Neuronal stem cell (in vitro differentiated cells): ENCODE measurements at regions not wholly inside any gene's neighbourhood (a gene's known extent, or its start where the extent isn't known, plus 50 kb on each side); places are given as distances from the start of the nearest gene placed in this dataset.

Source experiments
- DNase-seq: peaks from one replicate; pipeline ENCODE4 v3.0.0-alpha.2; 2013; ENCODE audit warnings: low spot score
- H2AFZ ChIP-seq: one replicate; pipeline ENCODE4 v1.6.1; 2013; ENCODE audit warnings: mild to moderate bottlenecking, low read length, inconsistent platforms
- H2AK5ac ChIP-seq: 2 replicates; pipeline ENCODE4 v1.6.1; 2013; ENCODE audit warnings: low read depth, mild to moderate bottlenecking, inconsistent platforms, low read length, moderate library complexity, mixed read lengths
- H2BK120ac ChIP-seq: 2 replicates; pipeline ENCODE4 v1.6.1; 2013; ENCODE audit warnings: low read depth, mild to moderate bottlenecking, inconsistent platforms, low read length, moderate library complexity, mixed read lengths
- H2BK12ac ChIP-seq: one replicate; pipeline ENCODE4 v1.6.1; 2013; ENCODE audit warnings: low read length, inconsistent platforms
- H2BK15ac ChIP-seq: 2 replicates; pipeline ENCODE4 v1.6.1; 2013; ENCODE audit warnings: mild to moderate bottlenecking, low read length, inconsistent platforms, mixed read lengths
- H2BK5ac ChIP-seq: one replicate; pipeline ENCODE4 v1.6.1; 2013; ENCODE audit warnings: inconsistent platforms, mild to moderate bottlenecking, low read length, moderate library complexity
- H3K14ac ChIP-seq: one replicate; pipeline ENCODE4 v1.6.1; 2013; ENCODE audit warnings: low read length, inconsistent platforms
- H3K18ac ChIP-seq: 2 replicates; pipeline ENCODE4 v1.6.1; 2013; ENCODE audit warnings: low read length, inconsistent platforms
- H3K23ac ChIP-seq: 2 replicates; pipeline ENCODE4 v1.6.1; 2013; ENCODE audit warnings: low read depth, mild to moderate bottlenecking, mixed read lengths, low read length, inconsistent platforms; ENCODE audit not compliant: poor library complexity
- H3K27ac ChIP-seq: replicated peaks from 3 replicates; pipeline ENCODE4 v1.5.1; 2013; ENCODE audit warnings: low read length, inconsistent platforms
- H3K27me3 ChIP-seq, 3 experiments: 2 replicates each; pipeline ENCODE4 v1.6.1; 2013; ENCODE audit warnings: low read length in 3 of 3, mild to moderate bottlenecking in 2 of 3, inconsistent platforms in 1 of 3, low read depth in 1 of 3, mixed read lengths in 1 of 3, moderate library complexity in 1 of 3; ENCODE audit not compliant: control insufficient read depth in 3 of 3, insufficient read depth in 3 of 3
- H3K36me3 ChIP-seq, 2 donors: replicated peaks in 1 of 2; 2 replicates each; pipeline ENCODE4 v1.6.1; 2013; ENCODE audit warnings: low read length in 2 of 2; ENCODE audit not compliant: control insufficient read depth in 2 of 2, insufficient read depth in 2 of 2
- H3K4ac ChIP-seq: 2 replicates; pipeline ENCODE4 v1.6.1; 2013; ENCODE audit warnings: inconsistent platforms, mild to moderate bottlenecking, low read length, moderate library complexity
- H3K4me1 ChIP-seq, 2 donors: 1 replicate in 1 of 2; 2 replicates in 1 of 2; pipeline ENCODE4 v1.6.1; 2013; ENCODE audit warnings: low read length in 2 of 2, low read depth in 1 of 2; ENCODE audit not compliant: control insufficient read depth in 2 of 2, insufficient read depth in 1 of 2
- H3K4me2 ChIP-seq: one replicate; pipeline ENCODE4 v1.6.1; 2013; ENCODE audit warnings: mild to moderate bottlenecking, low read length, inconsistent platforms; ENCODE audit not compliant: insufficient read depth, poor library complexity, severe bottlenecking
- H3K4me3 ChIP-seq, 2 donors: 2 replicates each; pipeline ENCODE4 v1.5.1; 2013; ENCODE audit warnings: low read length in 2 of 2, mild to moderate bottlenecking in 2 of 2, inconsistent platforms in 1 of 2, moderate library complexity in 1 of 2
- H3K79me1 ChIP-seq: one replicate; pipeline ENCODE4 v1.6.1; 2013; ENCODE audit warnings: low read depth, mild to moderate bottlenecking, inconsistent platforms, low read length, moderate library complexity
- H3K9ac ChIP-seq: one replicate; pipeline ENCODE4 v1.6.1; 2013; ENCODE audit warnings: mild to moderate bottlenecking, low read depth, low read length, inconsistent platforms; ENCODE audit not compliant: poor library complexity
- H3K9me3 ChIP-seq, 2 donors: replicated peaks in 1 of 2; 2 replicates each; pipeline versions ENCODE3 to v1.6.1; 2013; ENCODE audit warnings: low read length in 2 of 2, mild to moderate bottlenecking in 2 of 2, inconsistent platforms in 1 of 2, low read depth in 1 of 2, mixed read lengths in 1 of 2, moderate library complexity in 1 of 2; ENCODE audit not compliant: control insufficient read depth in 2 of 2, insufficient read depth in 1 of 2
- H4K8ac ChIP-seq: one replicate; pipeline ENCODE4 v1.6.1; 2013; ENCODE audit warnings: low read depth, mild to moderate bottlenecking, inconsistent platforms, low read length, moderate library complexity
- H4K91ac ChIP-seq: one replicate; pipeline ENCODE4 v1.6.1; 2013; ENCODE audit warnings: low read length, low read depth, mild to moderate bottlenecking, inconsistent platforms; ENCODE audit not compliant: poor library complexity
- WGBS, 2 donors: extraction: QIAGEN DNeasy Blood & Tissue Kit; methylation state at CpG; one replicate each; pipeline ENCODE4 v1.1.7; 2013; ENCODE audit warnings: missing lambda C conversion rate in 2 of 2, mixed read lengths in 1 of 2; ENCODE audit not compliant: insufficient read length in 2 of 2, insufficient replicate concordance in 1 of 2; ENCODE audit errors: extremely low coverage in 2 of 2; 5-methylcytosine and 5-hydroxymethylcytosine counted together

DNA sequence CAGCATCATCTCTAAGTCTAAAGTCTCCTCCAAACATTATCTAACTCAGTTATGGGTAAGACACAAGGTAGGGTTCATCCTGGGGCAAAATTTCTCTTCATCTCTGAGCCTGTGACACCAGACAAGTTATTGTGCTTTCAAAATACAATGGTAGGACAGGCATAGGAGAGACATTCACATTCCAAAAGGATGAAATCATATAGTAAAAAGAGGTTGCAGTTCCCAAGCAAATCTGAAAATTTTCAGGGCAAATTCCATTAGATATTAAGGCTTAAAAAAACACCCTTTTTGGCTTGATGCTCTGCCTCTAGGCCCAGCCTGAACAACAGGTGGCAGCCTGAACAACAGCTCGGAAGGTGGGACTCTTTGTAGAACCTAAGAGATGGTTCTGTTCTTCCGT, 448.3 kb upstream of the SLIT2 start:
- Histone ChIP-seq H3K4ac (no peak overlapping the region), H3K27me3 (peaks cover 0 to 2% (median 0%) of the 10 kb centered on the region in 3 experiments), H2AK5ac (no peak overlapping the region), H3K79me1 (no peaks in the 10 kb centered on the region), H3K9ac (no peak overlapping the region), H4K8ac (no peak overlapping the region), H3K4me1 (peaks cover 0 to 18% of the 10 kb centered on the region in 2 donors), H3K4me3 (no peak overlapping the region), H3K27ac (no peak overlapping the region), H4K91ac (no peak overlapping the region), H3K23ac (no peak overlapping the region), H2BK12ac (no peak overlapping the region), H3K4me2 (no peak overlapping the region), H2AFZ (no peak overlapping the region), H3K36me3 (no peaks in the 10 kb centered on the region), H2BK5ac (no peak overlapping the region), H3K18ac (no peak overlapping the region), H3K9me3 (no peaks in the 10 kb centered on the region), H2BK15ac (no peak overlapping the region), H3K14ac (no peak overlapping the region), H2BK120ac (no peak overlapping the region)
- no CpG with 5 or more reads among the region's 2 CpGs for WGBS, 2 donors
- DNase-seq, result no peak

DNA sequence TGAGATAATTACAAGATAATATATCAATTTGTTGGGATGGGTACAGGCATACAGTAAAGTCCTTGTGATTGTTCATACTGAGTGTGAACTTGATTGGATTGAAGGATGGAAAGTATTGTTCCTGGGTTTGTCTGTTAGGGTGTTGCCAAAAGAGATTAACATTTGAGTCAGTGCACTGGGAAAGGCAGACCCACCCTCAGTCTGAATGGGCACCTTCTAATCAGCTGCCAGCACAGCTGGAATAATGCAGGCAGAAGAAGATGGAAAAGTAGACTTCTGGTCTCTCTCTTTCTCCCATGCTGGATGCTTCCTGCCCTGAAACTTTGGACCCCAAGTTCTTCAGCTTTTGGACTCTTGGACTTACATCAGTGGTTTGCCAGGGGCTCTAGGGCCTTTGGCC, 457.9 kb upstream of the SLIT2 start:
- Histone ChIP-seq H2AK5ac (no peak overlapping the region), H3K9ac (no peak overlapping the region), H3K18ac (no peak overlapping the region), H3K36me3 (no peaks in the 10 kb centered on the region), H3K23ac (no peak overlapping the region), H3K27me3 (no peaks in the 10 kb centered on the region), H2BK15ac (no peak overlapping the region), H2BK120ac (no peak overlapping the region), H3K4ac (no peak overlapping the region), H4K8ac (no peak overlapping the region), H2BK12ac (no peak overlapping the region), H3K27ac (no peak overlapping the region), H3K79me1 (no peaks in the 10 kb centered on the region), H4K91ac (no peak overlapping the region), H3K4me3 (no peak overlapping the region), H3K4me2 (no peak overlapping the region), H2BK5ac (no peak overlapping the region), H2AFZ (no peak overlapping the region), H3K9me3 (peaks cover 2 to 10% of the 10 kb centered on the region in 2 donors), H3K4me1 (no peaks in the 10 kb centered on the region), H3K14ac (no peak overlapping the region)
- DNase-seq, result no peak

GRCh38 chr4:19791422-19792123, 460.1 kb upstream of the SLIT2 start:
- no peak overlapping the region for H3K14ac ChIP-seq
- no peak overlapping the region for H4K91ac ChIP-seq
- H3K9ac ChIP-seq, result no peak overlapping the region
- H3K4me1 ChIP-seq, result no peaks in the 10 kb centered on the region
- no peak overlapping the region for H2BK12ac ChIP-seq
- no peaks in the 10 kb centered on the region for H3K36me3 ChIP-seq
- no peak overlapping the region for H3K4ac ChIP-seq
- H2AFZ ChIP-seq, result no peak overlapping the region
- no peak overlapping the region for H4K8ac ChIP-seq
- peaks cover 2 to 7% of the 10 kb centered on the region in 2 donors for H3K9me3 ChIP-seq
- no peak overlapping the region for H2BK5ac ChIP-seq
- H2AK5ac ChIP-seq, result no peak overlapping the region
- no peak overlapping the region for H3K18ac ChIP-seq
- H2BK15ac ChIP-seq, result no peak overlapping the region
- no CpG with 5 or more reads among the region's 5 CpGs for WGBS, 2 donors
- H3K23ac ChIP-seq, result no peak overlapping the region
- no peak overlapping the region for H3K4me3 ChIP-seq
- DNase-seq, result no peak
- no peaks in the 10 kb centered on the region for H3K27me3 ChIP-seq
- H3K27ac ChIP-seq, result no peak overlapping the region
- H2BK120ac ChIP-seq, result no peak overlapping the region
- no peak overlapping the region for H3K4me2 ChIP-seq
- H3K79me1 ChIP-seq, result no peaks in the 10 kb centered on the region

- Histone ChIP-seq H2AK5ac (no peak overlapping the region), H3K18ac (no peak overlapping the region), H3K9me3 (peaks cover 6 to 35% of the 10 kb centered on the region in 2 donors)
Measured at GRCh38 chr4:19786616-19787015, 465.1 kb upstream of the SLIT2 start.

More at GRCh38 chr4:19786616-19787015, 465.1 kb upstream of the SLIT2 start:
- Histone ChIP-seq H3K27ac (no peak overlapping the region), H2BK5ac (no peak overlapping the region), H3K4me1 (no peaks in the 10 kb centered on the region), H2AFZ (no peak overlapping the region), H4K8ac (no peak overlapping the region), H2BK120ac (no peak overlapping the region), H3K4me2 (no peak overlapping the region), H3K27me3 (no peaks in the 10 kb centered on the region), H3K14ac (no peak overlapping the region), H4K91ac (no peak overlapping the region), H3K36me3 (no peaks in the 10 kb centered on the region), H3K4me3 (no peak overlapping the region), H3K9ac (no peak overlapping the region), H2BK12ac (no peak overlapping the region), H2BK15ac (no peak overlapping the region), H3K4ac (no peak overlapping the region), H3K23ac (no peak overlapping the region), H3K79me1 (no peaks in the 10 kb centered on the region)
- no CpG with 5 or more reads among the region's 1 CpG for WGBS, 2 donors
- DNase-seq, result no peak
